Upper lobe of right lung (tissue), 1 donor: ENCODE measurements at regions not wholly inside any gene's neighbourhood (a gene's known extent, or its start where the extent isn't known, plus 50 kb on each side); places are given as distances from the start of the nearest gene placed in this dataset.
"Not testable (repeated sequence)": the region's sequence is repeated elsewhere in the genome, so short reads cannot be mapped to it uniquely, and the experiment has no call there.

Experiments
- ATAC-seq: fragments of 200-7000 bp; cut with Tn5 transposase; one replicate; pipeline ENCODE4 v1.9.1; 2020; ENCODE audit warnings: mild to moderate bottlenecking, moderate library complexity
- DNase-seq: peaks from one replicate; pipeline ENCODE4 v3.0.0-alpha.2; 2020
- H3K27ac ChIP-seq: fragments of 200-600 bp; one replicate; pipeline ENCODE4 v1.8.0; 2022
- H3K27me3 ChIP-seq: fragments of 200-600 bp; one replicate; pipeline ENCODE4 v1.8.0; 2022; ENCODE audit warnings: mild to moderate bottlenecking
- H3K36me3 ChIP-seq: fragments of 200-600 bp; one replicate; pipeline ENCODE4 v1.8.0; 2022
- H3K4me1 ChIP-seq: fragments of 200-600 bp; one replicate; pipeline ENCODE4 v1.8.0; 2022
- H3K4me3 ChIP-seq: fragments of 200-600 bp; one replicate; pipeline ENCODE4 v1.8.0; 2022; ENCODE audit warnings: mild to moderate bottlenecking
- H3K9me3 ChIP-seq: fragments of 200-600 bp; one replicate; pipeline ENCODE4 v1.8.0; 2022
- intact Hi-C: fragments of 100-400 bp; cut with DNase I; formaldehyde crosslinking; loops from one replicate; pipeline ENCODE4 v1.11.0; 2022
- TF ChIP-seq, protein P1 (sequence below): fragments of 200-600 bp; IDR thresholded peaks from one replicate; pipeline ENCODE4 v1.8.0; 2022; ENCODE audit warnings: antibody characterized with exemption
- donor health status: DM: no; HTN: yes; CAD: no; lungs with severe emphysema.

DNA sequence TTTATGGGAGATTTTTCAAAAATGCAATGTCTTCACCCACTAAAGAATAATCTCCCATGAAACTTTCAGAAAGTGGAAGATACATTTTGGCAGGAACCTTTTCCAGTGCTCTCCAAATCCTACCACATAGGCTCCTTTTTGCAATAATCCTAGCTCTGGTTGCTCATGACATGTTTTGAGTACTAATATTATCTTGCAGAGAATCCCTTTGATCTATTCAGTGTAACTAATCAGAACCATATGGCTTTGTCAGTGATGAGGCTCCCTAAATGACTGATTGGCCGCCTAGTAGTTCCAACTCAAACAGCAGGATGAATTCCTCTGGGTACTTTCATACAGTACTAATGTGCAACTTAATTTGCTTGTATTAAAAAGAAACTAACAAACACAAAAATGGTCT is 544.0 kb upstream of the FAM98A start:
- ATAC-seq (no peak), DNase-seq (no peak)
- Histone ChIP-seq H3K27me3 (no peaks in the 10 kb centered on the region), H3K4me1 (no peaks in the 10 kb centered on the region), H3K36me3 (no peaks in the 10 kb centered on the region), H3K9me3 (no peaks in the 10 kb centered on the region), H3K27ac (no peak overlapping the region), H3K4me3 (no peak overlapping the region)
- intact Hi-C loops = no loop called here
- TF ChIP-seq, protein P1, sequence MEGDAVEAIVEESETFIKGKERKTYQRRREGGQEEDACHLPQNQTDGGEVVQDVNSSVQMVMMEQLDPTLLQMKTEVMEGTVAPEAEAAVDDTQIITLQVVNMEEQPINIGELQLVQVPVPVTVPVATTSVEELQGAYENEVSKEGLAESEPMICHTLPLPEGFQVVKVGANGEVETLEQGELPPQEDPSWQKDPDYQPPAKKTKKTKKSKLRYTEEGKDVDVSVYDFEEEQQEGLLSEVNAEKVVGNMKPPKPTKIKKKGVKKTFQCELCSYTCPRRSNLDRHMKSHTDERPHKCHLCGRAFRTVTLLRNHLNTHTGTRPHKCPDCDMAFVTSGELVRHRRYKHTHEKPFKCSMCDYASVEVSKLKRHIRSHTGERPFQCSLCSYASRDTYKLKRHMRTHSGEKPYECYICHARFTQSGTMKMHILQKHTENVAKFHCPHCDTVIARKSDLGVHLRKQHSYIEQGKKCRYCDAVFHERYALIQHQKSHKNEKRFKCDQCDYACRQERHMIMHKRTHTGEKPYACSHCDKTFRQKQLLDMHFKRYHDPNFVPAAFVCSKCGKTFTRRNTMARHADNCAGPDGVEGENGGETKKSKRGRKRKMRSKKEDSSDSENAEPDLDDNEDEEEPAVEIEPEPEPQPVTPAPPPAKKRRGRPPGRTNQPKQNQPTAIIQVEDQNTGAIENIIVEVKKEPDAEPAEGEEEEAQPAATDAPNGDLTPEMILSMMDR = no peak

DNA sequence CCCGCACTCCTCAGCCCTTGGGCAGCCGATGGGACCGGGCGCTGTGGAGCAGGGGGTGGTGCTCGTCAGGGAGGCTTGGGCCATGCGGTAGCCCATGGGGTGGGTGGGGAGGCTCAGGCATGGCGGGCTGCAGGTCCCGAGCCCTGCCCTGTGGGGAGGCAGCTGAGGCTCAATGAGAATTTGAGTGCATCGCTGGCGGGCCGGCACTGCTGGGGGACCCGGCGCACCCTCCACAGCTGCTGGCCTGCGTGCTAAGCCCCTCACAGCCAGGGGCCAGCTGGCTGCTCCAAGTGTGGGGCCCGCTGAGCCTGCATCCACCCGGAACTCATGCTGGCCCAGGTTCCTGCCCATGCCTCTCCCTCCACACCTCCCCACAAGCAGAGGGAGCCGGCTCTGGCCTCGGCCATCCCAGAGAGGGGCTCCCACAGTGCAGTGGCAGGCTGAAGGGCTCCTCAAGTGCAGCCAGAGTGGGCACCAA is 543.5 kb upstream of the FAM98A start:
- H3K4me1 ChIP-seq, H3K4me3 ChIP-seq, H3K27me3 ChIP-seq, intact Hi-C loops, DNase-seq, H3K9me3 ChIP-seq, H3K36me3 ChIP-seq, ATAC-seq, H3K27ac ChIP-seq: not testable (repeated sequence)

DNA sequence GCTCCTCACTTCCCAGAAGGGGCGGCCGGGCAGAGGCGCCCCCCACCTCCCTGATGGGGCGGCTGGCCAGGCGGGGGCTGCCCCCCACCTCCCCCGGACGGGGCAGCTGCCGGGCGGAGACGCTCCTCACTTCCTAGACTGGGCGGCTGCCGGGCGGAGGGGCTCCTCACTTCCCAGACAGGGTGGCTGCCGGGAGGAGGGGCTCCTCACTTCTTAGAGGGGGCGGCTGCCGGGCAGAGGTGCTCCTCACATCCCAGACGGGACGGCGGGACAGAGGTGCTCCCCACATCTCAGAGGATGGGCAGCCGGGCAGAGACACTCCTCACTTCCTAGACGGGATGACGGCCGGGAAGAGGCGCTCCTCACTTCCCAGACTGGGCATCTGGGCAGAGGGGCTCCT is 534.0 kb upstream of the FAM98A start:
- H3K9me3 ChIP-seq, DNase-seq, H3K36me3 ChIP-seq, H3K27ac ChIP-seq, H3K4me1 ChIP-seq, H3K4me3 ChIP-seq, H3K27me3 ChIP-seq, intact Hi-C loops, ATAC-seq: not testable (repeated sequence)

DNA sequence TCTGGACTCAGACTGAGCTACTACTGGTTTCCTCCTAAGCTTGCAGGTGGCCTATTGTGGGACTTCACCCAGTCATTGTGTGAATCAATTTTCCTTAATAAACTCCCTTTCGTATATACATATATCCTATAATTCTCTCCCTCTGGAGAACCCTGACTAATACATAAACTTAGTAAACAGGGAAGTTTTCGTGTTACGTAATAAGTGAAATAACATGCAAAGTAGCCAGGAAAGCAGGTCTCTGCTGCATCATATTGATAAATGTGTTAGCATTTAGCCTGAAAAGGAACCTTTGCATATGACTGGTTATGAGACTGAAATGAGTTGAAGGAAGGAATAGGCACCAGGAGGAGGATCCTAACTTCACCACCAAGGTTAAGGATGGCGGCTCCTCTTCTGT is 527.2 kb upstream of the FAM98A start:
- no peak overlapping the region for H3K4me3 ChIP-seq
- H3K9me3 ChIP-seq = no peaks in the 10 kb centered on the region
- no peaks in the 10 kb centered on the region for H3K4me1 ChIP-seq
- intact Hi-C loops = no loop called here
- H3K27me3 ChIP-seq = no peaks in the 10 kb centered on the region
- H3K27ac ChIP-seq = no peak overlapping the region
- H3K36me3 ChIP-seq = no peaks in the 10 kb centered on the region
- no peak for ATAC-seq
- DNase-seq = no peak
- TF ChIP-seq, protein P1 = no peak

DNA sequence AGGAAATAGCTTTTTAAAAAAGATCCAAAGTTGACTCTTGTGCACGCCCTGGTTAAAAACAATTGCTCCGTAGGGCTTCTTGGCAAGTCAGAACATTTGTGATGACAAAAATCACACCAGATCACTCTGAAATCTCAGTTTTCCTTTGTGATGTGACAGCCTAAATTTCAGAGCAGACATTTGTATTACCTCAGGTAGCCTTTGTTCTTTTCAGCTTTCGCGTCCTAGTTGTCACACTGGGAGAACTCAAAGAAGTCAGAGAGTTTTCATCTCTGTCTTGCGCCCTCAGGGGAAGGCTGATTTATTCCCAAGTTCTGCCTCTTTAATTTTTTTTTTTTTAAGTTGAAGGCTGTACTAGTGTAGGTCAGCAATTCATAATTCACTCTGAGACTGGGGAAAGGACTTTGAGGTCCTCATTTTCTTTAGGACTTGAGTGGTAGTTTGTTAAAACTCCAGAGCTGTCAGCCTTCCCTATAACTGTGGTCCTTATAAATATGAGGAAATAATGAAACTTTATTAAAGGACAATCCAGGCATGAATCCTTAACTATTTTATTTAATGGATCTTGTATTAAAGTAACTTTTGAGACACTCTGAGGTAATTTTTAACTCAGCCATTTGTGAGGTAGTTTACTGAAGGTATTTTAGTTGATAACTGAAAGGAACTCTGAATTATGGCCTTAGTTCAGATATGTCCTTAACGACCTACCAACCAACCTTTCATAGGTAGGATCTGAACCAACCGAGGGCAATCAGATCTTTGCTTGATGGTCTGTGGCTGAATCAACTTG is 525.1 kb upstream of the FAM98A start:
- ATAC-seq (no peak), DNase-seq (no peak)
- intact Hi-C loops = no loop called here
- no peaks in the 10 kb centered on the region for H3K4me1 ChIP-seq
- no peak overlapping the region for H3K27ac ChIP-seq
- TF ChIP-seq, protein P1 = no peak
- no peak overlapping the region for H3K4me3 ChIP-seq
- no peaks in the 10 kb centered on the region for H3K9me3 ChIP-seq
- H3K36me3 ChIP-seq = no peaks in the 10 kb centered on the region
- H3K27me3 ChIP-seq = no peaks in the 10 kb centered on the region

DNA sequence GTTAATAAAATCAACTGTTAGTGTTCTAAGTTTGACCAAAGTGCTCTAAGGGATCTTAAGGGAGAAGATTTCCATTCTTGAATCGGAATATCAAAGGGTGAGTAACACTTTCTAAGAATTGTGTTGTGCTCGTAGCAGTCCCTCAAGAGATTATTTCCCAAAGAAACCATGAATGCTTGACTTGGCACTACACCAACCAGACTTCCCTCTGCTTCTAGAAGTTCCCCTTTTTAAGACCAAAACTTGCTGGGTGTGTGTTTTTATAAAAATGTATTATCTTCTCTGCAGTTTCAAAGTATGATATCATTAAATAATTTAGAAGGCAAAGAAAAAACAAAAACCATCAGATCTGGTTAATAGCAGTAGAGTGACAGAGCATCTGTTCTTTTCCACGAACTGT is 522.0 kb upstream of the FAM98A start:
- Histone ChIP-seq H3K9me3 (no peaks in the 10 kb centered on the region), H3K27me3 (no peaks in the 10 kb centered on the region), H3K4me3 (no peak overlapping the region), H3K36me3 (no peaks in the 10 kb centered on the region), H3K27ac (no peak overlapping the region), H3K4me1 (no peaks in the 10 kb centered on the region)
- DNase-seq (no peak), ATAC-seq (no peak)
- intact Hi-C loops = no loop called here
- TF ChIP-seq, protein P1 = no peak

DNA sequence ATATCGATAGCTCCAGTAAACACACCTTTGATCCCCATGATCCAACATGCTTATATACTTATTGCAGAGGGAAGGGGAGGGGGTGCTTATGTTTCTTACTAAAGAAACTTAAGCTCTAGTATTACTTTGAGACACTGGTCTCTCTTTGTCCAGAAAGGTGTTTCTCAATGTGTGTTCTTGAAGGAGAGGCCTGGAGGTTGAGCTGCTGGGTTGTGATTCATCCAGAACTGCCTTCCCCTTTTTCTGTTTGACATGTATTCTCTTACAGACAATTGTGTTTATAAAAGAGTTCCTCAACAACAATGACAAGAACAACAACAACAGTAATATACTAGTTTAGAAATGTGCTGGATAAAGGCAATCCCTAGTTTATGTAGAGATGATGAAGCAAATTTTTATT is 516.0 kb upstream of the FAM98A start:
- Histone ChIP-seq H3K36me3 (no peaks in the 10 kb centered on the region), H3K4me1 (no peaks in the 10 kb centered on the region), H3K27ac (no peak overlapping the region), H3K27me3 (no peaks in the 10 kb centered on the region), H3K4me3 (no peak overlapping the region), H3K9me3 (no peaks in the 10 kb centered on the region)
- DNase-seq (no peak), ATAC-seq (no peak)
- intact Hi-C loops = no loop called here
- TF ChIP-seq, protein P1 = no peak
